GM21390 (cell line): ENCODE measurements at regions not wholly inside any gene's neighbourhood (a gene's known extent, or its start where the extent isn't known, plus 50 kb on each side); places are given as distances from the start of the nearest gene placed in this dataset.

Source experiments
- ATAC-seq: cut with Tn5 transposase; IDR thresholded peaks from one replicate; pipeline ENCODE4 v1.9.1; 2021; ENCODE audit not compliant: unreplicated experiment

DNA sequence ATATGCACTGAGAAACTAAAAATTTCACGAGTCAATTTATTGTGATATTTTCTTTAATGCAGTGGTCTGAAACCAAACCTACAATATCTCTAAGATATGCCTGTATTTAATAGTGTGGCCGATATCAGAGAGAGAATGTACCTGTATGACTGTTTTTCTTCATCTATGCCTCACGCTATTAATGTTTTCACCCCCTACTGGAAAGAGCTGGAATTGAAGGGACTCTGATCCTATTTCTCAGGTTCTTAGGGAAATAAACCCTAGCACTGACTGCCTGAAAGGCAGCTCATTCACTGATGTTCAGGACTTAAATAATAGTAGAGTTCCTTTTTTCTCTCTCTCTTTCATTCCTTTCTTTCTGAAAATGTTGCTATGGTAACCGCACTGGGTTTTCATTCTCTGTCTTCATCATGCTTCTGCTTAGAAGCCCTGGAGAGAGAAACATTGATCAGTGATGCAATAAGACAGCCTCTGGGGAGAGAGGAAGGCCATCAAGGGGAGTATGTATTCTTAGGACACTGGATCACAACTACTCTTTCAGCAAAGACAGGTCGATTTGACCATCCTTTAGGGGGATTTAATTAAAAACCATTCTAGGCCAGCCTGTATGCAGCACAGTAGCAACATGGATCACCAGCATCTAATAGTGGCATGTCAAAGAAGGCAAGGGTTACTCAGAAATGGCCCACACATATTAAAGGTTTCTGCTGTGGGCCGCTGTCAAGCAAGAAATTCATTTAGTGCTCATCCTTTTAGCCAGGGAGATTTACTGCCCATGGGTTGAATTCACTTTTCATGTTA is 1135.7 kb downstream of the IGSF11 start:
- ATAC-seq: peak; percentile 62

DNA sequence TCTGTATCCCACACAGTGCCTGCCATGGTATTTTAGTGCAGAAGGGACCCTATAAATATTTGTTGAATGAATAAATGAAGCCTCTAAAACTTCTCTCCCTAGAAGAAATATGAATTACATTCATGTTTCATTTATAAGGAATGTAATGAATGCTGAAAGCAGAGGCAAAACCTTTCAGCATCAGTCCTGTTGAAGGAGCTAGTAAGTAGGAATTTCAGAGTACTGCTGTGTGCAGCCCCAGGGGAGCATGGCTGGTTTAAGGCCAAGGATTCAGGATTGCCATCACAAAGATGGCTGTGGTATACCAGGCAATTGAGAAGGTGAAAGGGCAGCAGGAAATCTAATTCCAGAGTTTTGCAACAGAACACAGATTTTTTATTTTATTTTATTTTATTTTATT is 1131.4 kb downstream of the IGSF11 start:
- no peak for ATAC-seq

DNA sequence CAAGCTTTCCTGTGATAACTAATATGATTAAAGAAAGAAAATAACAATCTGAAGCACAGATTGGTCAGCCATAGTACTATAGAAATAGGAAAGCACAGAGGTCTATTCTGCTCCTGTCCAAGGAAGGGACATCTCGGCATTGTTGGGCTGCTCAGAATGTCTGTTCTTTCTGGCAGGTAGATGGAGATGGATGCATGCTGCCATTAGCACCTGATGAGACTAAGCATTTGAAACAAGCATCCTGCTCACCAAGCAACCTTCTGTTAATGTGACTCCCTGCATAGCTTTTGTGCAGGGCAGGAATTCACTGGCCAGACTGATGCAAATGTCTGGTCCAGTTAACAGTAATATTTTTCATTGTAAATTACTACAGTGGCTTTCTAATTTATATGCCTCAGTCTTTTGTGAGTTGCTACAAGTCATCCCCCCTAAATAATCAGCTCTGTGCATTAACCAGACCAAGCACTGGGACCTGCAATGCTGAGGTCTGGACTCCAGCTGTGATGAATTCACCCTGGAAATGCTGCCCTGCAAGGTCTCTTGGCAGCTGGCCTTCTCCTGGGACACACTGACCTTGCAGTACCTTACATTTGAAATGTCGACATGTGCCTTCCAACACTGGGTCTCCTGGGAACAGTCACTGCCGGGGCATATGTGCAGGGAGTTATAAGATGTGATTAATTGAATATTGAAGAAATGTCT is 1123.7 kb downstream of the IGSF11 start:
- ATAC-seq: no peak

DNA sequence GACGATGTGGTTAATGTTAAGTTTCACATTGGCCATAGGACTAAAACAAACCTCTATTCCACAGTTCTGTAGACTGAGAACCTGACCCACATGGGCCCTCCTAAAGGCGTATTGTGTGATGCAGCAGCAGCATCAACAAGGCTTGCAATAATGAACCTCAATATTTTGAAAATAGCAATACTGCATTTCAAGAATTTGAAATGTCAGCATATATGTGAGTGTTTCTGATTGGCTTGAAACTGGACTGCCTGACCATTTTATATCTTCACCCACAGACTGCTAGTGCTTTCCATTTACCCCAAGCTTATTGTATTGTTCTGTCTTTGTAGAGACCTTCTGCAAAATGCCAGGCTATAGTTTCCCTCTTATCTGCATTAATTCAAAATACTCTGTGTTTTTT is 1122.3 kb downstream of the IGSF11 start:
- ATAC-seq: no peak

DNA sequence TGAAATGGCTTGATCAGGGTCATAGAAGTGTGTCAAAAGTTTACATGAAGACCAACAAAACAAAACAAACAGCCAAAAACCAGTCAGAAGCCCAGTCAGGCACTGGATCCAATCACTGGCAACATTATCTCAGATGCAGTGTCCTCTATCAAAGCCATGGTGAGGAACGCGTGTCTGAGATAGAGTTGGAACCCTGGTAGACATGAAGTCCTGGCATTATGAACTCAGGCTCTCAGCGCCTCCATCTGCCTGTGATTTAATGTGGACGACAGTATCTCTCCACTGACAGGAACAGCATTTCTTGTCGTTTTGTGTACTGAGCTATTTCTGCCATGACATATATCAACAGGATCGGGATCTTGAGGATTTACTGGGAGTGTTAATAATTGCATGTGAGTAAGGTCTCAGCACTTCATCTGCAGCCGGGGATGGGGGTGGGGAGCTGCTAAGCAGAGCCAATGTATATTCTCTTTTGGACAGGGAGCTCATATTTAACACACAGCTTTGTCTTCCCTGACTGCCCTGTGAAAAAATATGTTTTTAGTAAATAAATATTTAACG is 1120.0 kb downstream of the IGSF11 start:
- no peak for ATAC-seq

DNA sequence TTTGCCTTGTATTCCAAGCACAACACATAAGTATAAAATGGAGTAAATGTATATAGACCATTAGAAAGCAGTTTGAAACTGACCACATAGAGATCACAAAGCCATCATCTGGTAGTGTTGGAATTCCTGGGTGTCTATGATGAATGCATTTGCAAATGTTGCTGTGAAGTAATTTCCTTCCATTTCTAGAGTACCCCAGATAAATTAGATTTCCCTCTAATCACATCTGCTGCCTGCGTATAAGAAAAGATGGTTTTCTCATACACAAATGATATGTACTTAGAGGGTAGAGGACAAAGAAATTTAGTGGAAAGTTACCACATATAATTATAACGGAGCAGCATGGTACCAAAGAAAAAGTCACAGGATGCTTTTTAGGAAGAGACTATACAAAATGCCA is 1117.8 kb downstream of the IGSF11 start:
- ATAC-seq: no peak

DNA sequence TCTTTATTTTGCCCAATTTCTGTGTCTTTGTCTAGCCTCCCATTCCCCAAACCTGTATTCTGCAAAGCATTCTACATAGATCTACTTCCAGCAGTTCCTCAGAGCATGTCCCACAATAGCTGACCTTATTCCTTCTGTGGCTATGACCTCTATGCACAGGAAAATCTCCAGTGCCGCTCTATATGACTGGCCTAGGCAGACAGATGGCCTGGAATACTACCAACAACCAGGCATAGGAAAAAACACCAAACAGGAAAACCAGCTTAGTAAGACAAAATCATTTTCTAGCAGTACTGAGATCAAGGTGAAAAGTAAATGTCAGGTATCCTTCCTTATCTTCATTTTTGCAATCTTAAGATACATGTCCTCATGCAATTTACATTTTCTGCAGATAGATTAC is 1115.0 kb downstream of the IGSF11 start:
- no peak for ATAC-seq

DNA sequence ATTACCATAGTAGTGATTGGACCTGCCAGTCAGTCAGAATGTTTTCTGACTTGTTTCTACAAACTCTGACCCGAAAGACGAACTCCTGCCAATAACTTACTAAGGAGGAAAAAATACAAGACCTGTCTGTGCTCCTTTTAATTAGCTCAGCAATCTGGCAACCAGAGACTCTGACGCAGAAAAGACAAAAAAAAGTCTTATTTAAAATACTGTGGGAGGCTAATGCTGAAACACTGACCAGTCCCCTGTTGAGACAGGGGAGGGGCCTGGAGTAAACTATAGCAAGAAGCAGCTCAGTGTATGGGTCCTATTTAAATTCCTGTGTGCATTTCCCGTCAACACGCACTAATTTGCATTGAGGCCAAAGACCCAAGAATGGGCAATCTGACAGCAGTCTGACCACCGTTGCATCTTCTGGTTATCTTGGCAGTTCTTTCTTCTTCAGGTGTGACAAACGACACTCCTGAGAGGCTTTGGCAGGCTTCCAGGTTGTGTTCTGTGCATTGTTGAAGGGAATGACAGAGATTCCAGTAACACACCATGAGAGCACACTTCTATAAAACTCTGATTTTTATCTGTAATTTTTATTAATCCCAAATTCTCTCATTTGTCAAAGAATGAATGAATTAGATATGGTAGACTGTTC is 1114.3 kb downstream of the IGSF11 start:
- ATAC-seq: no peak

DNA sequence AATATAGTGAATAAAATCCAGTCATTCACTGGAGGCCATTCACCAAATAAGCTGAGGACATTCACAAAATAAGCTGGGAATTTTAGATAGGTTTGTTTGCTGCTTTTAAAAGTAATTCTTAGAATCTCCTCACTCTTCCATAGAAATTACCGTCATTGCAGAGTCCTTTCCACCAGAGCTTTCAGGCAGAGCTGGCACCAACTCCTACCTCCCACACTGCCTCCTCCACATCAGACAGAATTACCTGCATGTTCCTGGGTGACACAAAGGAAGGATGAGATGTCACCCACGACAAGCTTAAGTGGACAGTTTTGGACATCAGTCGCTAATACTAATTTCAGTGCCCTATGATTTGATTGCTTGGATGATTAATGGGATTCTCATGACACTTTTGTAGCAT is 1113.2 kb downstream of the IGSF11 start:
- ATAC-seq: no peak

DNA sequence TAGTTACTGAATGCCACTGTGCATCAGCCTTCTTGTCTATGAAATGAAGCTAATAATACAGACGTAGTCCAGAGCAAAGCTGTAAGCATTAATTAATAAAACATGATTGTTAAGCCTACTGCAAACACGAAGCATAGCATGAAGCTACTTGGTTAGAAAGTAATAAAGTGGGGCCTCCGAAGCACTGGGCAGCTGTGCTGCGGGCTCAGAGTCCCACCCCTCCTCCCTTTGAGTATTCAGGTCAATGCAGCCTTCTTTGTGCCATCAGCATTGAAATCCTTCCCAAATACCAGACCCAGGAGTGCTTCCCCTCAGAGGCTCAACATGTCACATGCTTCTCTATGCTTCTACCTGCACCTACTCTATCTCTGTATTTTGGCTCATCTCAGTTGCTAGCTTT is 1112.6 kb downstream of the IGSF11 start:
- ATAC-seq: no peak

DNA sequence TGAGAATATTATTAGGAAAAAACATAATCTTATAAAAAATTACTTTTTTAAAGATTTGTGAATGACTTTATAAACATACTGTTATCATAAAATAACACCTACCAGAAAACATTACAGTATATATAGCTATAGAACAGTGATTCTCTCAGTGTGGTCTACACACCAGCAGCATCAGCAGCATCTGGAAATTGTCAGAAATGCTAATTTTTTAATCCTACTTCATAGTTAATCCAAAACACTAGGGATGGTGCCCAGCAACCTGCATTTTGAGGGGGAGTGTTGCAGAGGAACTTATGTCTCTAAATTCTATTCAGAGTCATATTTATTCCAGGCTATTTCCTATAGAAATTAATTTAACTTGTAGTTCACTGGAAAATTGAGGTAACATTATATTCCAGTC is 1107.8 kb downstream of the IGSF11 start:
- no peak for ATAC-seq

DNA sequence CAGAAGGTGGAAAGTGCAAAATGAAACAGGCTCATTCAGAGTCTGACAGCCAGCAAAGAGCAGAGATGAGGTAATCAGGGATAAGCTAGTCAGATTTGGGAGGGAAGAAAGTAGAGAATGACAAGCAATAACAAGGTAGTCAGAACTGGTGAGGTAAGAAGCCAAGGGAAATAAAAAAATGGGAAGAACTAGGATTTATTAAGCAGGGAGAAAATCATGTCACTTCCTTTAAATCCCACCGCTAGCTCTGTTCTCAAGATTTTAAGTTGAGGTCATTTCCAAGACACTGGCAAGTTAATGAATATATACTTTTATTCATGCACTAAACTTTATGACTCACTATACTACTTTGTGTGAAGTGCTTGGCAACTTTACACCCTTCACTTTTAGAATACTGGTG is 1106.8 kb downstream of the IGSF11 start:
- no peak for ATAC-seq

DNA sequence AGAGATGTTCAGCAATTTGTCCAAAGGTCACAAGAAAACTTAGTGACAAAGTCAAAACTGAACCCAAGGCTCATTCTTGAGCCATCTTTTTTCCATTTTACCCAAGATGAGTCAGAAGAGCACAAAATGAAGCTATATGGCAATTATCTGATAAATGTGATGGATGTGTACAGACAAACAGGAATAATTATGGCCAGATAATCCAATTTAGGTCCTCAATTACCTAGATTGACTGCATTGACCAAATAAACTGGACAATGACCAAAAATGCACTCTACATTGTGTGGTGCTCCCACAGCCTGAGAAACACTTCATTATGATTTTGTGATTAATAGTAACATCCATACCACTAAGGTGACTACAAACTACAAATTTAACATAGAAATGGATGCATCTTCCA is 1105.8 kb downstream of the IGSF11 start:
- ATAC-seq: no peak

DNA sequence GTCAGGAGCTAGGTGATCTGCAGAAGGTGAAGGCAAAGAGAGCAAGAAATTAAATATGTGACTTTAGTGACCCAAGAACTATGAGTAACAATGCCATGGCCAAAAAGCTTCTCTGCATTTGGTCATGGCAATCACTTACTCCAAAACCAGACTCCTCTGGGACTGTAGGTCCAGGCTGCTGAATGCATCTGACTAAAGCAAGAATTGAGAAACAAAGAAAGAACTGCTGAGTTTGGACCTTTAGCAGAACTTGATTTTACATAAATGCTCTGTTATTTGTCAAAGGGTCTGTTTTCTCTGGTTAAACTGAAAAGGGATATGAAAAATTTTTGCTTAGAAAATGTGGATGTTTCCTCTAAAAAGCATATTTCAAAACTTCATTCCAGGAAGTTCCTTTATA is 1102.2 kb downstream of the IGSF11 start:
- ATAC-seq: no peak

DNA sequence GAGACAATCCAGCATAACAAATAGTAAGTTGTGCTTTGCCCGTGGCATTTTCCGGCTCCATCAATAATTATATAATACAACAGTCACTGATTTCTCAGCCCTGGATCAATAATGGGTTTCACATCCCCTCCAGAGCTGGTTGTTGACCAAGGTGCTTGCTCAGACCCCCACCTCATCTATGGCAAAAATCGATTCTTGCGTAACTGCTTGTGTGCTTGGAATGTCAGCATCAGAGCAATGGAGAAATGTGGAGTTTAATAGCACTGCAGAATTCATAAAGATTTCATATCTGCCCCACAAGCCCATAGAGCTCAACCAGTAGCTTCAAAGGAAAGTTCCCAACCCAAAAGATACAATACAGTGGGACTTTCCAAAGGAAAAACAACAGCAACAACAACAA is 1098.5 kb downstream of the IGSF11 start:
- ATAC-seq: no peak

DNA sequence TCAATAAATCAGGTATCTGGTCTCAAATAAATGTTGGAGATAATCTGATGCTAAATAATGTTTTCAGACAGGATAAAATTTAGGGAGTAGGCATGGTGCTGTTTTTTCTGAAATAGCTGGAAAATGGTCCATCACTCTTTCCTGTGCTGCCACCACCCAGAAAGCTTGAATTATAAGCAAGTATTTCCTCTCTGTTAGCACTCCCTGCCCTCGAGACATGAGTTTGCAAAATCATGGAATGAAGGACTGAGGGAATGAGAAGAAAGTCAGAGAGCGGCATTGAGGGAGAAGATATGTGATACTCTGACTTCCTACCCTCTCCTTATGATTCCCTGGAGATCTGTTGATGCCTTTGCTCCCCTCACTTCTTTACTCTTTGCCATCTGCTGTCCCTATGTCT is 1095.7 kb downstream of the IGSF11 start:
- ATAC-seq: no peak

DNA sequence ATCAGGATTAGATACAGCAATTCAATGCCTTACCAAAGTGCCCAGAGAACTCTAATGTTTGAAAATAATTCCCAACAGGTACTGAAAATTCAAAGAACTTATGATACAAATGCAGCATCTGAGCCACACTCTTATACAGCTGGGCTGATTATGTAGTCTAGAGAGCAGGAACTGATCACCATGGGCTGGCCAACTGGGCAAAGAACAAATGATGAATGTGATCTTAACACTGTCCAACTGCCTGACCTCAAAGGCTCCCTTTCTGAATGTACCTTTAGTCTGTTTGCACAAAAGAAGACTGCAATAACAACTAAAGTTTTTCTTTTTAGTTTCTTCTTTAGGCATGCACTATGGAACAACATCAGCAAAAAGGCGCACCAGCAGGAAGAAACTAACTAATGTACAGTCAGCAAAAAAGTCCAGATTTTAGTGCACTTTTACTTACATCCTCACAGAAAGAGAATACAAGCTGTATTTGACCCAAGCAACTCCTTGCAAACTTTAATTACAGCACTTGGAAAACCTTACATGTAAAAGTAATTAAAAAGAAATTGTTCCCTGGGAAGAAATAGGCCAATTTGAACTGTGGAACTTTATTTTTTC is 1095.1 kb downstream of the IGSF11 start:
- no peak for ATAC-seq

DNA sequence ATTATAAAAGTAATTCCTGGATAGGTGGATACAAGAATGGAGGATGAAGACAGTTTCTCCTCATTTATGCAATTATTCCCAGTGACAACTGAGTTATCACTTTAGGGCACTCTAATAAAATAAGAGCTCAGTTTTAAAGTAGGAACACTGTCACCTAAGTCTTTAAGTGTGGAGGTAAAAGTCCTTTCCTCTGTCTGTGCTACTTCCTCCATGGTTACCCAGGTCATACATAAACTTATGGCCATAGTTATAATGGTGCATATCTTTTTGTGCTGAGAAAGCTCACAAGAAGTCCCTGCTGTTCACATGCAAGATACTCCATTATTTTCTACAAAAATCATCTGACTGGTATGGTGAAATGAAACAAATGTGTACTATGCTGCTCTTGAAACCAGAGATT is 1093.6 kb downstream of the IGSF11 start:
- no peak for ATAC-seq

DNA sequence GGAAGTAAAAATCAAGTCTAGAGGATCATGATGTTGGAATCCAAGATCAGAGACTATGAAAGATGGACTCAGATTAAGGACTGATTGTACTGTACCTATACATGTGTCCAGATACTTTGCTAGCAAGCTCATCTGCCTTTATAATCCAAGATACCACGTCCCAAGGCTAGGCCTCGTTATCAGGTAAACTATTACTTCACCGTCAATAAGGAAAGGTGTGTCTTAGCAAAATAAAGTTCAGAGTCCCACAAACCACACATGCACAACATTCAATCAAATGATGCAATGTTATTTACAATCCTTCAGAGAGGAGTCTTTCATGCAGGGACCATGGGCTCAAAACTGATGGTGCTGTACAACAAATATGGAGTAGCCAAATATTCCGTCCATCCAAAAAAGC is 1092.9 kb downstream of the IGSF11 start:
- ATAC-seq: no peak

DNA sequence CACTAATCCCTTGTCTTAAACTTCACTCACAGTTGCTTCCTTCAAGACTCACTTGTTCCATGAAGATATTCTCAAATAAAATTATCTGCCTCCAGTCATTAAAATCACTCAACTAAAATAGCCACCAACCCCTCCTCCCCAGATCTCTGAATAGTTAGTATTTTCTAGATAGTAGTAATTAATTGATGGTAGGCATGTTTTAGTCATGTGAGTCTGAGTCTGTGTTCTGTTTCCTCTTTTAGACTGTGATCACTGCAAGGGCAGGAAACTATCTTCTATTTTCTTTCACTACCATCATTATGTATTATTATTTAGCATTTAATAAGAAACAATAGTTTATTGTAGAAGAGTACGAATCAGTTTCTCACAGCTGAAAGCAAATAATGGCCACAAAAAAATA is 1080.5 kb downstream of the IGSF11 start:
- ATAC-seq: no peak

DNA sequence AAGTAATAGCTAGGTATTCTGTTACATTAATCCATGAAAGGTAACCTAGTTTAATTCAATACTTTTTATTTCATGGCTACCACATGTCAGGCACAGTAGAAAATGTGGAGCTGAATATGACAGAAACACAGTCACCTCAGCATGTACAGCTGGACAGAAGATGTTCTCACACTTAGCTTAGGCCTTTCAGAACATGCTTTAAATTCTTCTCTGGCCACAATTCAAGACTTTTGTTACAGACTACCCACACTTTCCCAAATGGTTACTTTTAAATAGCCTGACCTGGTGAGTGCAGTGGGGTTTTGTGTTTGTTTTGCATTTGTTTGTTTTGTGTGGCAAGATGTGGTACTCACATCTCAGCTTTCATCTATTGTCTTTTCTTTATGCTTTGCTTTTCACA is 1079.5 kb downstream of the IGSF11 start:
- no peak for ATAC-seq

DNA sequence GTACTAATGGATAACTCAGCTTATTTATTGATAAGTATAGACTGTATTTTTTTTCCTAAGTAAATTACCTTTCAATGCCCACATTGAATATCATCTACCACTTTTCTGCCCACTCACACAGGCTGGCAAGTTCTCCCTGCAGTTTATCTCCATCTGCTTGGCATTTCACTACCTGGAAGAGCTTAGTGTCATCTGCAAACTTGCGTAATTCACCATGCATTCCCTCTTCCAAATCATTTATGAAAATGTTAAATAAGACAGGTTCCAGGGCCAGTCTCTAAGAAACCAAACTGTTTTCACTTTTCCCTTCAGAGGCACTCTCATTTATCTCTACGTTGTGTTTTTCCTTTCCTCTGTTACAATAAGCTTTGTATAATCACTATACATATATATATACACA is 1076.6 kb downstream of the IGSF11 start:
- ATAC-seq: no peak
